ENCODE measurements at regions not wholly inside any gene's neighbourhood (a gene's known extent, or its start where the extent isn't known, plus 50 kb on each side); places are given as distances from the start of the nearest gene placed in this dataset.

DNA sequence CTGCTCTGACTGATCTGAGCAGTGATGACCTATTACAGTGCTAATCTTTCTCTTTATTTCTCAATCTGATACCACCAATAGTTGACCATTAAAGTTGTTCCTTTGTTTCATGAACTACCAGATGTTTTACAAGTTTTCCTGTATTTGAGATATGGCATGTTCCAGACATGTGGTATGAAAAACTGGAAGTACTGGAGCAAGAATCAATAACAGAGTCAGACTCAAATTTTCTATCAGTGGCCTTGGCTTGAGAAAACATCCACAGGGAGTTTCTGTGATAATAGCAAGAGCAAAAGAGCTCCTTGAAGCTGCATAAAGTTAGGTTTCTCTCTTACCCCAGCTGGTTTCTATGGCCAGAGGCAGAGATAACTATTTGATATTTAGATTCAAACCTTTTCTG lies 469.0 kb upstream of the STEAP1 start:
- Mint-ChIP-seq H3K4me3 (ENCODE audit: unreplicated experiment) (no peak overlapping the region), H3K4me1 (ENCODE audit: low read depth, unreplicated experiment) (peaks cover 8% of the 10 kb centered on the region), H3K36me3 (ENCODE audit: insufficient read depth, unreplicated experiment) (no peaks in the 10 kb centered on the region), H3K27ac (ENCODE audit: unreplicated experiment) (no peak overlapping the region), H3K9me3 (ENCODE audit: unreplicated experiment) (no peaks in the 10 kb centered on the region), H3K27me3 (ENCODE audit: insufficient read depth, unreplicated experiment) (peaks cover 12% of the 10 kb centered on the region)
- intact Hi-C loops (cut with micrococcal nuclease; ENCODE audit: unreplicated experiment), result no loop called here
- no peak for DNase-seq
- no TSS peak for BruUV-seq (replicated peaks)
- Histone ChIP-seq H3K4me3 (ENCODE audit: low read depth, low read length) (no peak overlapping the region), H3K27me3 (replicated peaks; ENCODE audit: control insufficient read depth, insufficient read depth, low read length) (no peaks in the 10 kb centered on the region), H3K4me1 (no peaks in the 10 kb centered on the region), H3K9me3 (no peaks in the 10 kb centered on the region), H3K36me3 (ENCODE audit: control insufficient read depth, insufficient read depth, low read length) (no peaks in the 10 kb centered on the region)
- TF ChIP-seq, protein P1, sequence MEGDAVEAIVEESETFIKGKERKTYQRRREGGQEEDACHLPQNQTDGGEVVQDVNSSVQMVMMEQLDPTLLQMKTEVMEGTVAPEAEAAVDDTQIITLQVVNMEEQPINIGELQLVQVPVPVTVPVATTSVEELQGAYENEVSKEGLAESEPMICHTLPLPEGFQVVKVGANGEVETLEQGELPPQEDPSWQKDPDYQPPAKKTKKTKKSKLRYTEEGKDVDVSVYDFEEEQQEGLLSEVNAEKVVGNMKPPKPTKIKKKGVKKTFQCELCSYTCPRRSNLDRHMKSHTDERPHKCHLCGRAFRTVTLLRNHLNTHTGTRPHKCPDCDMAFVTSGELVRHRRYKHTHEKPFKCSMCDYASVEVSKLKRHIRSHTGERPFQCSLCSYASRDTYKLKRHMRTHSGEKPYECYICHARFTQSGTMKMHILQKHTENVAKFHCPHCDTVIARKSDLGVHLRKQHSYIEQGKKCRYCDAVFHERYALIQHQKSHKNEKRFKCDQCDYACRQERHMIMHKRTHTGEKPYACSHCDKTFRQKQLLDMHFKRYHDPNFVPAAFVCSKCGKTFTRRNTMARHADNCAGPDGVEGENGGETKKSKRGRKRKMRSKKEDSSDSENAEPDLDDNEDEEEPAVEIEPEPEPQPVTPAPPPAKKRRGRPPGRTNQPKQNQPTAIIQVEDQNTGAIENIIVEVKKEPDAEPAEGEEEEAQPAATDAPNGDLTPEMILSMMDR (IDR thresholded peaks at IDR 0.05; ENCODE audit: insufficient read depth in 1 of 2, low read depth in 1 of 2, low read length in 1 of 2, severe bottlenecking in 1 of 2, unreplicated experiment in 1 of 2), result no peak
- CTCF ChIA-PET, result no interaction called here
- POLR2A ChIA-PET, result no interaction called here

DNA sequence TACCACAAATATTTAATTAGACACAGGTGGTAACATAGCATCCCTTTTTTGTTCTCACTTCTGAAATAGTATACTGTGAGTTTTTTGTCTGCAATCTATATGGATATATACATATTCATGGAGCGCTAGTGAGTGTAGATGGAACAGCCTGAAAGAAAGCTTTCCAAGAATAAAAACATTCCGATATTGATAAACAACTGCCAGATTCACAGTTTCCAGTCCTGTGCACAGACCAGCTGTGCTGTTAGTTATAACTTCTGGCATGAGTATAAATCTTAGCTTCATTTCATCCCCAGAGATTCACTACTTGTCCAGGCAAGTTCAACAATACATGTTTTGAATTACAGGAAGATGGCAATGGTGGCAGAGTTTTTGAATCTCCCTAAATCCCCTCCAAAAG lies 467.1 kb upstream of the STEAP1 start:
- H3K27ac Mint-ChIP-seq (ENCODE audit: unreplicated experiment), result no peak overlapping the region
- no TSS peak for BruUV-seq (replicated peaks)
- H3K9me3 Mint-ChIP-seq (ENCODE audit: unreplicated experiment), result no peaks in the 10 kb centered on the region
- H3K27me3 Mint-ChIP-seq (ENCODE audit: insufficient read depth, unreplicated experiment), result peaks cover 12% of the 10 kb centered on the region
- DNase-seq, result no peak
- H3K27me3 ChIP-seq (replicated peaks; ENCODE audit: control insufficient read depth, insufficient read depth, low read length), result no peaks in the 10 kb centered on the region
- no peak overlapping the region for H3K4me3 ChIP-seq (ENCODE audit: low read depth, low read length)
- H3K36me3 Mint-ChIP-seq (ENCODE audit: insufficient read depth, unreplicated experiment), result no peaks in the 10 kb centered on the region
- ChIA-PET CTCF (no interaction called here), POLR2A (no interaction called here)
- H3K4me1 Mint-ChIP-seq (ENCODE audit: low read depth, unreplicated experiment), result peaks cover 8% of the 10 kb centered on the region
- H3K4me3 Mint-ChIP-seq (ENCODE audit: unreplicated experiment), result no peak overlapping the region
- TF ChIP-seq, protein P1 (IDR thresholded peaks at IDR 0.05; ENCODE audit: insufficient read depth in 1 of 2, low read depth in 1 of 2, low read length in 1 of 2, severe bottlenecking in 1 of 2, unreplicated experiment in 1 of 2), result no peak
- intact Hi-C loops (cut with micrococcal nuclease; ENCODE audit: unreplicated experiment), result no loop called here
- no peaks in the 10 kb centered on the region for H3K9me3 ChIP-seq
- H3K36me3 ChIP-seq (ENCODE audit: control insufficient read depth, insufficient read depth, low read length), result no peaks in the 10 kb centered on the region
- H3K4me1 ChIP-seq, result no peaks in the 10 kb centered on the region

- no peaks in the 10 kb centered on the region for H3K27me3 Mint-ChIP-seq (ENCODE audit: insufficient read depth, unreplicated experiment)
- H3K4me1 ChIP-seq, result no peaks in the 10 kb centered on the region
- peaks cover 3% of the 10 kb centered on the region; the same call in 1 of the 2 replicates for H3K9me3 ChIP-seq
- no peaks in the 10 kb centered on the region for H3K9me3 Mint-ChIP-seq (ENCODE audit: unreplicated experiment)
- H3K4me3 ChIP-seq (ENCODE audit: low read depth, low read length), result no peak overlapping the region
- H3K4me1 Mint-ChIP-seq (ENCODE audit: low read depth, unreplicated experiment), result no peaks in the 10 kb centered on the region
- no peaks in the 10 kb centered on the region for H3K36me3 Mint-ChIP-seq (ENCODE audit: insufficient read depth, unreplicated experiment)
- ChIA-PET POLR2A (no interaction called here), CTCF (no interaction called here)
- TF ChIP-seq, protein P1 (IDR thresholded peaks at IDR 0.05; ENCODE audit: insufficient read depth in 1 of 2, low read depth in 1 of 2, low read length in 1 of 2, severe bottlenecking in 1 of 2, unreplicated experiment in 1 of 2), result no peak
- DNase-seq, result peak in 1 of 2 experiments; percentile 3
- H3K27ac Mint-ChIP-seq (ENCODE audit: unreplicated experiment), result no peak overlapping the region
- no peaks in the 10 kb centered on the region for H3K36me3 ChIP-seq (ENCODE audit: control insufficient read depth, insufficient read depth, low read length)
- no peaks in the 10 kb centered on the region for H3K27me3 ChIP-seq (replicated peaks; ENCODE audit: control insufficient read depth, insufficient read depth, low read length)
- BruUV-seq (replicated peaks), result no TSS peak
- H3K4me3 Mint-ChIP-seq (ENCODE audit: unreplicated experiment), result no peak overlapping the region
- intact Hi-C loops (cut with micrococcal nuclease; ENCODE audit: unreplicated experiment), result no loop called here
Observed at GRCh38 chr7:89695241-89695640, 459.0 kb upstream of the STEAP1 start.
